Limb (tissue), 2 donors: ENCODE measurements at regions not wholly inside any gene's neighbourhood (a gene's known extent, or its start where the extent isn't known, plus 50 kb on each side); places are given as distances from the start of the nearest gene placed in this dataset.

Source experiments
- DNase-seq, 2 donors: peaks; one replicate each; pipeline ENCODE4 v3.0.0-alpha.2; 2016; ENCODE audit errors: extremely low spot score in 2 of 2

GRCh38 chr16:35492225-35492624 is 2032.8 kb downstream of the TP53TG3F start:
- DNase-seq: no peak

GRCh38 chr16:35497399-35497798 is 2038.0 kb downstream of the TP53TG3F start:
- no peak for DNase-seq

GRCh38 chr16:35506018-35506897 is 2046.8 kb downstream of the TP53TG3F start:
- no peak for DNase-seq

GRCh38 chr16:35506898-35507194 is 2047.4 kb downstream of the TP53TG3F start:
- no peak for DNase-seq

GRCh38 chr16:35510701-35511100 is 2051.3 kb downstream of the TP53TG3F start:
- DNase-seq: no peak

- DNase-seq: no peak
Measured at GRCh38 chr16:35516551-35516950, 2057.1 kb downstream of the TP53TG3F start.

GRCh38 chr16:35516971-35517370 is 2057.6 kb downstream of the TP53TG3F start:
- DNase-seq: no peak

- DNase-seq: no peak
Measured at GRCh38 chr16:35523991-35524390, 2064.6 kb downstream of the TP53TG3F start.

- DNase-seq: no peak
Measured at GRCh38 chr16:35525979-35526590, 2066.7 kb downstream of the TP53TG3F start.

- DNase-seq: no peak
Measured at GRCh38 chr16:35532576-35532975, 2073.2 kb downstream of the TP53TG3F start.

GRCh38 chr16:35533683-35534082 is 2074.3 kb downstream of the TP53TG3F start:
- no peak for DNase-seq

GRCh38 chr16:35543486-35543885 is 2084.1 kb downstream of the TP53TG3F start:
- no peak for DNase-seq

GRCh38 chr16:35552763-35553162 is 2093.4 kb downstream of the TP53TG3F start:
- no peak for DNase-seq

GRCh38 chr16:35557731-35558130 is 2098.3 kb downstream of the TP53TG3F start:
- DNase-seq: no peak

- no peak for DNase-seq
Measured at GRCh38 chr16:35559911-35560636, 2100.7 kb downstream of the TP53TG3F start.

GRCh38 chr16:35560637-35560984 is 2101.2 kb downstream of the TP53TG3F start:
- no peak for DNase-seq

- no peak for DNase-seq
Measured at GRCh38 chr16:35561346-35561745, 2101.9 kb downstream of the TP53TG3F start.

- DNase-seq: no peak
Measured at GRCh38 chr16:35562471-35562870, 2103.1 kb downstream of the TP53TG3F start.

- DNase-seq: no peak
Measured at GRCh38 chr16:35562919-35563318, 2103.5 kb downstream of the TP53TG3F start.

GRCh38 chr16:35564148-35564547 is 2104.7 kb downstream of the TP53TG3F start:
- DNase-seq: no peak

GRCh38 chr16:35564889-35565288 is 2105.5 kb downstream of the TP53TG3F start:
- no peak for DNase-seq

- DNase-seq: no peak
Measured at GRCh38 chr16:35565626-35566025, 2106.2 kb downstream of the TP53TG3F start.

GRCh38 chr16:35569413-35569812 is 2110.0 kb downstream of the TP53TG3F start:
- DNase-seq: no peak
